ENCODE measurements at regions not wholly inside any gene's neighbourhood (a gene's known extent, or its start where the extent isn't known, plus 50 kb on each side); places are given as distances from the start of the nearest gene placed in this dataset.

DNA sequence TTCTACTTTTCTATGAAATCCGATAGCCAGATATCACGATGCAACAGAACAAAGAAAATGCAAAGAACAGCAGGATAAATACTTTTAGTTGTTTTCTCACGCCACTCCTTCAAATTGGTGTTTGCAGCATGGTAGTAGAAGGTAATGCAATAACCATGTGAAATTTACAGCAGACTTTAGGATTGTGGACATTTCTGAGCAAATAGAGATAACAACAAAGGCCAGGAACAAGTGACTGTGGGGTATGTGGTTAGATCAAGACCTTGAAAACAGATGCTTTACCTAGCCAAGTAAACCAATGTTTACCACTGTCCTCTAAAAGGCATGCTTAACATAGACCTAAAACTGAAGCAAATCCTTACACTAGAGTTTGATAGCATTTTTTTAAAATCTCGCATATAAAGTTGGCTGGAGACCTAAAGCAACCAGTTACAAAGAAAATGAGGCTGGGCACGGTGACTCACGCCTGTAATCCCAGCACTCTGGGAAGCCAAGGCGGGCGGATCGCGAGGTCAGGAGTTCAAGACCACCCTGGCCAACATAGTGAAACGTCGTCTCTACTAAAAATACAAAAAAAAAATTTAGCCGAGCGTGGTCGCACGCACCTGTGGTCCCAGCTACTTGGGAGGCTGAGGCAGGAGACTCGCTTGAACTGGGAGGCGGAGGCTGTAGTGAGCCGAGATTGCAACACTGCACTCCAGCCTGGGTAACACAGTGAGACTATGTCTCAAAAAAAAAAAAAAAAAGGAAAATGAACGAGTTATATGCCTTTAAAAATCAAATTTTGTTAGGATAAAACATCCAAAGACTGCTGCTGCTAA, 123.2 kb upstream of the FOXN3 start:
- Histone ChIP-seq H3K9ac (ENCODE audit: low read length) (no peak overlapping the region), H3K36me3 (replicated peaks in 1 of 2; ENCODE audit: control extremely low read depth in 1 of 2, control insufficient read depth in 1 of 2, extremely low read depth in 1 of 2, insufficient read depth in 2 of 2, low read length in 1 of 2) (no peaks in the 10 kb centered on the region), H3K79me2 (ENCODE audit: control insufficient read depth, insufficient read depth, low read length) (peaks cover 55% of the 10 kb centered on the region), H3K4me2 (replicated peaks; ENCODE audit: low read depth, low read length, poor library complexity, severe bottlenecking) (no peak overlapping the region), H3K9me3 (ENCODE audit: control extremely low read depth in 1 of 3, control insufficient read depth in 2 of 3, insufficient read depth in 1 of 3, low read length in 2 of 3) (no peaks in the 10 kb centered on the region), H3K4me1 (ENCODE audit: control insufficient read depth in 2 of 2, insufficient read depth in 2 of 2, low read length in 2 of 2) (peaks cover 0 to 3% of the 10 kb centered on the region in 2 donors), H3K4me3 (ENCODE audit: control extremely low read depth in 1 of 5, extremely low read depth in 1 of 5, insufficient read depth in 1 of 5, low read depth in 2 of 5, low read length in 4 of 5) (no peak overlapping the region), H2AFZ (ENCODE audit: insufficient read depth, low read depth, low read length, poor library complexity, severe bottlenecking) (no peak overlapping the region), H4K20me1 (ENCODE audit: control insufficient read depth, insufficient read depth, low read length, poor library complexity, severe bottlenecking) (peaks cover 7% of the 10 kb centered on the region), H3K27me3 (replicated peaks in 1 of 4; ENCODE audit: control extremely low read depth in 1 of 4, control insufficient read depth in 3 of 4, insufficient read depth in 4 of 4, low read length in 3 of 4) (no peaks in the 10 kb centered on the region), H3K27ac (ENCODE audit: low read length in 2 of 2) (no peak overlapping the region)
- WGBS (ENCODE audit: insufficient coverage), result 98% methylated on average over 14 of the region's 20 CpGs
- Mint-ChIP-seq H3K4me1 (peaks cover 18% of the 10 kb centered on the region), H3K4me3 (no peak overlapping the region), H3K9me3 (ENCODE audit: insufficient read depth) (no peaks in the 10 kb centered on the region), H3K27me3 (no peaks in the 10 kb centered on the region), H3K27ac (no peak overlapping the region)
- intact Hi-C loops (cut with micrococcal nuclease), result no loop called here
- POLR2A ChIA-PET, result no interaction called here
- no peak for TF ChIP-seq EZH2 (IDR thresholded peaks at IDR 0.05; ENCODE audit: borderline replicate concordance, insufficient read depth, low read depth, low read length, poor library complexity, severe bottlenecking)
- TF ChIP-seq, protein P1, sequence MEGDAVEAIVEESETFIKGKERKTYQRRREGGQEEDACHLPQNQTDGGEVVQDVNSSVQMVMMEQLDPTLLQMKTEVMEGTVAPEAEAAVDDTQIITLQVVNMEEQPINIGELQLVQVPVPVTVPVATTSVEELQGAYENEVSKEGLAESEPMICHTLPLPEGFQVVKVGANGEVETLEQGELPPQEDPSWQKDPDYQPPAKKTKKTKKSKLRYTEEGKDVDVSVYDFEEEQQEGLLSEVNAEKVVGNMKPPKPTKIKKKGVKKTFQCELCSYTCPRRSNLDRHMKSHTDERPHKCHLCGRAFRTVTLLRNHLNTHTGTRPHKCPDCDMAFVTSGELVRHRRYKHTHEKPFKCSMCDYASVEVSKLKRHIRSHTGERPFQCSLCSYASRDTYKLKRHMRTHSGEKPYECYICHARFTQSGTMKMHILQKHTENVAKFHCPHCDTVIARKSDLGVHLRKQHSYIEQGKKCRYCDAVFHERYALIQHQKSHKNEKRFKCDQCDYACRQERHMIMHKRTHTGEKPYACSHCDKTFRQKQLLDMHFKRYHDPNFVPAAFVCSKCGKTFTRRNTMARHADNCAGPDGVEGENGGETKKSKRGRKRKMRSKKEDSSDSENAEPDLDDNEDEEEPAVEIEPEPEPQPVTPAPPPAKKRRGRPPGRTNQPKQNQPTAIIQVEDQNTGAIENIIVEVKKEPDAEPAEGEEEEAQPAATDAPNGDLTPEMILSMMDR (IDR thresholded peaks at IDR 0.05), result no peak
- no peak for DNase-seq
- CTCF ChIA-PET, result no interaction called here
- ATAC-seq (ENCODE audit: low read depth), result no peak

DNA sequence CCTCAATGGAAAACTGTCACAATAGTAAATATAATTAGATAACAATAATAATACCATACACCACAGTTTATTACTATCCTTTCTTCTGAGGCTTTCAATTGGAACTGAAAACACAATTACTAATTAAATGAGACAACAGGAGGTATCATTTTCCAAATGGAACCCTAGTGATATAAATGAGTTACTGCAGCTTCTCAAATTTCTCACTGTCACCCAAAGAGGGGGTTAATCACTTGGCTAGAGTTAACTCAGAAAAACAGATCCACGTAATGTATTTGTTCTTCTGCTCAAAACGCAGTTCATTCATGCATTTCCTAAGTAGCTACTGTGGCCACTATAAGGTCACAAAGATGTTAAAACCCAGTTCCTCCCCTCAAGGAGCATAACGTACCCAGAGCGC, 120.9 kb upstream of the FOXN3 start:
- POLR2A ChIA-PET, result no interaction called here

More for the DNA sequence above, 120.9 kb upstream of the FOXN3 start:
- Histone ChIP-seq H3K9ac (ENCODE audit: low read length) (no peak overlapping the region), H4K20me1 (ENCODE audit: control insufficient read depth, insufficient read depth, low read length, poor library complexity, severe bottlenecking) (peaks cover 7% of the 10 kb centered on the region), H3K9me3 (ENCODE audit: control extremely low read depth in 1 of 3, control insufficient read depth in 2 of 3, insufficient read depth in 1 of 3, low read length in 2 of 3) (no peaks in the 10 kb centered on the region), H3K36me3 (replicated peaks in 1 of 2; ENCODE audit: control extremely low read depth in 1 of 2, control insufficient read depth in 1 of 2, extremely low read depth in 1 of 2, insufficient read depth in 2 of 2, low read length in 1 of 2) (no peaks in the 10 kb centered on the region), H3K27ac (ENCODE audit: low read length in 2 of 2) (no peak overlapping the region), H3K4me3 (ENCODE audit: control extremely low read depth in 1 of 5, extremely low read depth in 1 of 5, insufficient read depth in 1 of 5, low read depth in 2 of 5, low read length in 4 of 5) (no peak overlapping the region), H3K4me1 (ENCODE audit: control insufficient read depth in 2 of 2, insufficient read depth in 2 of 2, low read length in 2 of 2) (peaks cover 0 to 4% of the 10 kb centered on the region in 2 donors), H3K79me2 (ENCODE audit: control insufficient read depth, insufficient read depth, low read length) (peaks cover 58% of the 10 kb centered on the region), H2AFZ (ENCODE audit: insufficient read depth, low read depth, low read length, poor library complexity, severe bottlenecking) (no peak overlapping the region), H3K4me2 (replicated peaks; ENCODE audit: low read depth, low read length, poor library complexity, severe bottlenecking) (no peak overlapping the region), H3K27me3 (replicated peaks in 1 of 4; ENCODE audit: control extremely low read depth in 1 of 4, control insufficient read depth in 3 of 4, insufficient read depth in 4 of 4, low read length in 3 of 4) (no peaks in the 10 kb centered on the region)
- TF ChIP-seq EZH2 (IDR thresholded peaks at IDR 0.05; ENCODE audit: borderline replicate concordance, insufficient read depth, low read depth, low read length, poor library complexity, severe bottlenecking), result no peak
- TF ChIP-seq, protein P1 (IDR thresholded peaks at IDR 0.05), result peak; percentile 10
- ATAC-seq (ENCODE audit: low read depth) (no peak), DNase-seq (no peak)
- CTCF ChIA-PET, result no interaction called here
- Mint-ChIP-seq H3K9me3 (ENCODE audit: insufficient read depth) (no peaks in the 10 kb centered on the region), H3K27me3 (no peaks in the 10 kb centered on the region), H3K27ac (no peak overlapping the region), H3K4me1 (peaks cover 16% of the 10 kb centered on the region), H3K4me3 (no peak overlapping the region)
- intact Hi-C loops (cut with micrococcal nuclease), result no loop called here
- WGBS (ENCODE audit: insufficient coverage), result 100% methylated on average over 1 of the region's 4 CpGs

Measured in B cell (primary cell).